ENCODE measurements at regions not wholly inside any gene's neighbourhood (a gene's known extent, or its start where the extent isn't known, plus 50 kb on each side); places are given as distances from the start of the nearest gene placed in this dataset.
"Not testable (repeated sequence)": the region's sequence is repeated elsewhere in the genome, so short reads cannot be mapped to it uniquely, and the experiment has no call there.

DNA sequence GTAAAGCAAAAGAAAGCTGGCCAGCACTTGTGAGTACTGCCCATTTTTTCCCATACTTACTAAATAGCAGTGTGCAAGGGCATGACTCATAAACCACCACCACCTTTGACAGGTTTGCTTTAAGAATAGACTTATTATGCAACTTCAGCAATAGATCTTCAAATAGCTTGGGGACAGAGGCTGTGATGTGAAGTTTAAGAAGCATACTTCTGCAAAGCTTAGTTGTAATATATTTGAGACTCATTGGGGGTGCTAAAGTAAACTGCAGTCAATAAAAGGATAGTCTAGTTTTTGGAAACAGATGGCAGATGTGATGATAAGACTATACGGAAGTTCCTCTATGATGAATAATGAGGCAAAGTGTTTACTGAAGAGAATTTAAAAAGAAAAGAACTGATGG, 210.0 kb downstream of the PLA2G4A start:
- no peaks in the 10 kb centered on the region for H3K27me3 Mint-ChIP-seq
- H3K9me3 Mint-ChIP-seq (ENCODE audit: low read depth), result no peaks in the 10 kb centered on the region
- TF ChIP-seq, protein P1, sequence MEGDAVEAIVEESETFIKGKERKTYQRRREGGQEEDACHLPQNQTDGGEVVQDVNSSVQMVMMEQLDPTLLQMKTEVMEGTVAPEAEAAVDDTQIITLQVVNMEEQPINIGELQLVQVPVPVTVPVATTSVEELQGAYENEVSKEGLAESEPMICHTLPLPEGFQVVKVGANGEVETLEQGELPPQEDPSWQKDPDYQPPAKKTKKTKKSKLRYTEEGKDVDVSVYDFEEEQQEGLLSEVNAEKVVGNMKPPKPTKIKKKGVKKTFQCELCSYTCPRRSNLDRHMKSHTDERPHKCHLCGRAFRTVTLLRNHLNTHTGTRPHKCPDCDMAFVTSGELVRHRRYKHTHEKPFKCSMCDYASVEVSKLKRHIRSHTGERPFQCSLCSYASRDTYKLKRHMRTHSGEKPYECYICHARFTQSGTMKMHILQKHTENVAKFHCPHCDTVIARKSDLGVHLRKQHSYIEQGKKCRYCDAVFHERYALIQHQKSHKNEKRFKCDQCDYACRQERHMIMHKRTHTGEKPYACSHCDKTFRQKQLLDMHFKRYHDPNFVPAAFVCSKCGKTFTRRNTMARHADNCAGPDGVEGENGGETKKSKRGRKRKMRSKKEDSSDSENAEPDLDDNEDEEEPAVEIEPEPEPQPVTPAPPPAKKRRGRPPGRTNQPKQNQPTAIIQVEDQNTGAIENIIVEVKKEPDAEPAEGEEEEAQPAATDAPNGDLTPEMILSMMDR (IDR thresholded peaks at IDR 0.05; ENCODE audit: unreplicated experiment), result no peak
- H3K4me3 Mint-ChIP-seq (ENCODE audit: low read depth), result no peak overlapping the region
- H3K27ac Mint-ChIP-seq, result no peak overlapping the region
- DNase-seq (ENCODE audit: low spot score, unreplicated experiment), result no peak
- H3K4me1 Mint-ChIP-seq (ENCODE audit: low read depth), result peaks cover 2% of the 10 kb centered on the region
- H3K36me3 Mint-ChIP-seq (ENCODE audit: insufficient read depth), result no peaks in the 10 kb centered on the region

DNA sequence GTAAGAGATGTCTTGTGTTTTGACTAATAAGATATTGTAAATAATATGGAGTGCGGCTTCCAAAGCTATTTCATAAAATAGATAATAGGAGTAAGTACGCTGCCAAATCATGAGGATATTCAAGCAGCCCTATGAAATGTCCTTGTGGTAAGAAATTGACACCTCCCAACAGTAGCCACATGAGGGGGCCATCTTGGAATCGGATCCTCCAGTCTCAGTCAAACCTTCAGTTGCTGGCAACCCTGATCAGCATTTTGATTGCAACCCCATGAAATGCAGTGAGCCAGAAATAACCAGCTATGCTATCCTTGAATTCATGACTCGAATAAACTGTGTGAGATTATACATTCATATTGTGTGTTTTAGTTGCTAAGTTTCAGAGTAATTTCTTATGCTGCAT, 212.4 kb downstream of the PLA2G4A start:
- Mint-ChIP-seq H3K9me3 (ENCODE audit: low read depth) (no peaks in the 10 kb centered on the region), H3K36me3 (ENCODE audit: insufficient read depth) (no peaks in the 10 kb centered on the region), H3K27ac (no peak overlapping the region), H3K4me3 (ENCODE audit: low read depth) (no peak overlapping the region), H3K27me3 (no peaks in the 10 kb centered on the region), H3K4me1 (ENCODE audit: low read depth) (peaks cover 2% of the 10 kb centered on the region)
- no peak for DNase-seq (ENCODE audit: low spot score, unreplicated experiment)
- TF ChIP-seq, protein P1 (IDR thresholded peaks at IDR 0.05; ENCODE audit: unreplicated experiment), result no peak

DNA sequence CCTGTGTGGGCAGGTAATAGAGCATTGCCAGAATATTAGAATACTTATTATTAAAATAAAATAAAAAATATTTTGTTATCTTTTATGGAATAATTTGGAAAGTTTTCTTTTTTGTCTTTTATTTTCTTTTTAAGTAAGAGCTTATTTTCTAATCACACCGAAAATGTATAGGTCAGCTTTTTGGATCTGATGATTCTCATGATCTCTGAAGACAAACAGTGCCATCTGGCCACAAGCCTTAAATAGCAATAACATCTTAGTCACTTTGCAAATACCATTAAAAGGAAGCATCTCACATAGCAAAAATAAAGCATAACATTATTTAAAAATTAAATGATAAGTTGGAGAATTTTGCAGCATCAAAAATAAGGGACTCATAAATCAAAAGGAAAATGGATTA, 213.8 kb downstream of the PLA2G4A start:
- Mint-ChIP-seq H3K27me3 (no peaks in the 10 kb centered on the region), H3K36me3 (ENCODE audit: insufficient read depth) (no peaks in the 10 kb centered on the region), H3K27ac (no peak overlapping the region), H3K9me3 (ENCODE audit: low read depth) (no peaks in the 10 kb centered on the region), H3K4me3 (ENCODE audit: low read depth) (no peak overlapping the region), H3K4me1 (ENCODE audit: low read depth) (no peaks in the 10 kb centered on the region)
- TF ChIP-seq, protein P1 (IDR thresholded peaks at IDR 0.05; ENCODE audit: unreplicated experiment), result no peak
- DNase-seq (ENCODE audit: low spot score, unreplicated experiment), result no peak

DNA sequence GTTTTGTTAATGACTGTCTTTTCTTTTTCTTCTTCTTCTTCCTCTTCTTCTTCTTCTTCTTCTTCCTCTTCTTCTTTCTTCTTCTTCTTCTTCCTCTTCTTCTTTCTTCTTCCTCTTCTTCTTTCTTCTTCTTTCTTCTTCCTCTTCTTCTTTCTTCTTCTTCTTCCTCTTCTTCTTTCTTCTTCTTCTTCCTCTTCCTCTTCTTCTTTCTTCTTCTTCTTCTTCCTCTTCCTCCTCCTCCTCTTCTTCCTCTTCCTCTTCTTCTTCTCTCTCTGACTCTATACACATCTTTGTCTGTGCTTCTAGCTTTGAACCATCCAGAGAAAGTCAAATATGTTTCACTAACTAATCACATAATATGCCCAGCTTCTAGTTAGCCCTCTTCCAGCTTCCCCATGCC, 214.7 kb downstream of the PLA2G4A start:
- not testable (repeated sequence) for H3K36me3 Mint-ChIP-seq (ENCODE audit: insufficient read depth); DNase-seq (ENCODE audit: low spot score, unreplicated experiment); H3K27me3 Mint-ChIP-seq; H3K27ac Mint-ChIP-seq; H3K4me1 Mint-ChIP-seq (ENCODE audit: low read depth); H3K9me3 Mint-ChIP-seq (ENCODE audit: low read depth); H3K4me3 Mint-ChIP-seq (ENCODE audit: low read depth)

DNA sequence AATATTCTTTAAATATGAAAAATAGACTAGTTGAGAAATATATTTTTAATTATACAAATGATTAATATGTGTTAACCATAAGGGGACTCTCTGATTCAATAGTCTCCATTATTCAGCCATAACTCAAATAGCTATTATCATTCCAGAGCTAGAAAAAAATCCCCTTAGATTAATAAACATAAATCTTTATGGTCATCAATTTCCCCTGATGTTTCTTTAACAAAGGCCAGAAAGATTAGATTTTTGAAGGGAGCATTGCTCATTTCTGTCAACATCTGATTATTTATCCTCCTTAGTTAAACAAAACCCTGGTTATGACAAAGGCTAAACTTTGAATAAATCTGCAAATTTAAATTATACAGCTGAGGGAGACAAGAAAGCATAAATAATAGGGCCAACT, 215.7 kb downstream of the PLA2G4A start:
- Mint-ChIP-seq H3K27ac (no peak overlapping the region), H3K36me3 (ENCODE audit: insufficient read depth) (no peaks in the 10 kb centered on the region), H3K27me3 (no peaks in the 10 kb centered on the region), H3K4me3 (ENCODE audit: low read depth) (no peak overlapping the region), H3K4me1 (ENCODE audit: low read depth) (no peaks in the 10 kb centered on the region), H3K9me3 (ENCODE audit: low read depth) (no peaks in the 10 kb centered on the region)
- no peak for DNase-seq (ENCODE audit: low spot score, unreplicated experiment)
- TF ChIP-seq, protein P1 (IDR thresholded peaks at IDR 0.05; ENCODE audit: unreplicated experiment), result no peak

DNA sequence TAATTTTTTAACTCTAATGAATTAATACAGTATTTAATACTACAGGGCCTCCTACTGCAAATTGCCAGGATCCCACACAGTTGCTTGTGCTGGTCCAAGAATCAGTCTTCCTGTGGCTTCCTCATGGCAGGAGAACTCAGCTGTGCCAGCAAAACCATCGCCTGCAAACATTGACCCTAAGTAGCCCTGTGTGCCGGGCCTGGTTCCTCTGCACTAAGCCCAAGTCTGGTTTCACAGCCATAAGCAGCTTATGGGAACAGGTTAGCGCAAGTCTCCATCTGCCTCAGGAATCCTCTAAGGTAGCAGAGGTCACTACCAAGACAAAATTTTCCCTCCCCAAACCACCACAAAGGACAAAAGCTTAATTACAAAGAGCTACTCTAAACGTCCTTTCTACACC, 216.6 kb downstream of the PLA2G4A start:
- no peak overlapping the region for H3K27ac Mint-ChIP-seq
- TF ChIP-seq, protein P1 (IDR thresholded peaks at IDR 0.05; ENCODE audit: unreplicated experiment), result no peak
- H3K4me1 Mint-ChIP-seq (ENCODE audit: low read depth), result no peaks in the 10 kb centered on the region
- no peak for DNase-seq (ENCODE audit: low spot score, unreplicated experiment)
- H3K27me3 Mint-ChIP-seq, result no peaks in the 10 kb centered on the region
- H3K36me3 Mint-ChIP-seq (ENCODE audit: insufficient read depth), result no peaks in the 10 kb centered on the region
- no peak overlapping the region for H3K4me3 Mint-ChIP-seq (ENCODE audit: low read depth)
- H3K9me3 Mint-ChIP-seq (ENCODE audit: low read depth), result no peaks in the 10 kb centered on the region

All from progenitor cell of endocrine pancreas (in vitro differentiated cells).